Esophagus muscularis mucosa (tissue), 3 donors: ENCODE measurements at regions not wholly inside any gene's neighbourhood (a gene's known extent, or its start where the extent isn't known, plus 50 kb on each side); places are given as distances from the start of the nearest gene placed in this dataset.

Experiments
- EP300 ChIP-seq: sonication (generic); formaldehyde crosslinking; IDR thresholded peaks from one replicate; pipeline ENCODE4 v1.6.1; 2017; ENCODE audit warnings: antibody characterized with exemption
- TF ChIP-seq, protein P1 (sequence below), 3 experiments: fragments of 200-600 bp in 2 of 3; fragments of 450-650 bp in 1 of 3; sonication (generic) in 2 of 3; IDR thresholded peaks; one replicate each; pipeline ENCODE4 v1.5.1; 2017 to 2019; ENCODE audit warnings: antibody characterized with exemption in 3 of 3, mild to moderate bottlenecking in 2 of 3, moderate library complexity in 1 of 3

DNA sequence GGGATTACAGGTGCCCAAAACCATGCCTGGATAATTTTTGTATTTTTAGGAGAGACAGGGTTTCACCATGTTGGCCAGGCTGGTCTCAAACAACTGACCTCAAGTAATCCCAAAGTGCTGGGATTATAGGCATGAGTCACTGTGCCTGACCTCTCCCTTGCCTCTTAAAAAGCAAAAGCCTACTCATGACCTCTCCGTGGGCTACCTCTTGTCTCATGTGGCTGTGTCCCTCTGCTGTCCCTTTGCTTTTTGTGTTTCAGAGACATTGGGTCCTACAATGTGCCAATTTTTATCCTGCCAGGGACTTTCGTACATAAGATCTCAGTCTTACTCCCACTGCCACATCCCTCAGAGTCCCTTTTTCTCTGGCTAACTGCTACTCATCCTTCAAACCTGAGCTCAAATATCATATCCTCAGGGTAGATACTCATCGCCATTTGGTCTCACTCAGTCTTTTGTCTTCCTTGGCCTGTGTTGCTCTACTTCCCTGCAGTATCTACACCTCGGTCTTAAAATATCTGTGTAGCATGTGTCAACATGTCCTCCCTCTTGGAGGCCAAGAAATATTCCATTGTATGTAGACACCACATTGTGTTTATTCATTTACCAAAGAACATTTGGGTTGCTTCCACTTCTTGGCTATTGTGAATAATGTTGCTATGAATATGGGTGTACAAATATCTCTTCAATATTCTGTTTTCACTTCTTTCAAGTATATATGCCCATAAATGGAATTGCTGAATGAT is 465.0 kb upstream of the KLF6 start:
- no peak for TF ChIP-seq EP300
- TF ChIP-seq, protein P1, sequence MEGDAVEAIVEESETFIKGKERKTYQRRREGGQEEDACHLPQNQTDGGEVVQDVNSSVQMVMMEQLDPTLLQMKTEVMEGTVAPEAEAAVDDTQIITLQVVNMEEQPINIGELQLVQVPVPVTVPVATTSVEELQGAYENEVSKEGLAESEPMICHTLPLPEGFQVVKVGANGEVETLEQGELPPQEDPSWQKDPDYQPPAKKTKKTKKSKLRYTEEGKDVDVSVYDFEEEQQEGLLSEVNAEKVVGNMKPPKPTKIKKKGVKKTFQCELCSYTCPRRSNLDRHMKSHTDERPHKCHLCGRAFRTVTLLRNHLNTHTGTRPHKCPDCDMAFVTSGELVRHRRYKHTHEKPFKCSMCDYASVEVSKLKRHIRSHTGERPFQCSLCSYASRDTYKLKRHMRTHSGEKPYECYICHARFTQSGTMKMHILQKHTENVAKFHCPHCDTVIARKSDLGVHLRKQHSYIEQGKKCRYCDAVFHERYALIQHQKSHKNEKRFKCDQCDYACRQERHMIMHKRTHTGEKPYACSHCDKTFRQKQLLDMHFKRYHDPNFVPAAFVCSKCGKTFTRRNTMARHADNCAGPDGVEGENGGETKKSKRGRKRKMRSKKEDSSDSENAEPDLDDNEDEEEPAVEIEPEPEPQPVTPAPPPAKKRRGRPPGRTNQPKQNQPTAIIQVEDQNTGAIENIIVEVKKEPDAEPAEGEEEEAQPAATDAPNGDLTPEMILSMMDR (IDR thresholded peaks at IDR 0.05), result no peak
